HuH-7 (cell line): ENCODE measurements at regions not wholly inside any gene's neighbourhood (a gene's known extent, or its start where the extent isn't known, plus 50 kb on each side); places are given as distances from the start of the nearest gene placed in this dataset.
"Not testable (repeated sequence)": the region's sequence is repeated elsewhere in the genome, so short reads cannot be mapped to it uniquely, and the experiment has no call there.

ENCODE experiments used
- DNase-seq: peaks from one replicate; pipeline ENCODE4 v3.0.0; 2011; ENCODE audit warnings: low spot score

GRCh38 chr6:81962198-81962597, 209.7 kb upstream of the TENT5A start:
- no peak for DNase-seq

DNA sequence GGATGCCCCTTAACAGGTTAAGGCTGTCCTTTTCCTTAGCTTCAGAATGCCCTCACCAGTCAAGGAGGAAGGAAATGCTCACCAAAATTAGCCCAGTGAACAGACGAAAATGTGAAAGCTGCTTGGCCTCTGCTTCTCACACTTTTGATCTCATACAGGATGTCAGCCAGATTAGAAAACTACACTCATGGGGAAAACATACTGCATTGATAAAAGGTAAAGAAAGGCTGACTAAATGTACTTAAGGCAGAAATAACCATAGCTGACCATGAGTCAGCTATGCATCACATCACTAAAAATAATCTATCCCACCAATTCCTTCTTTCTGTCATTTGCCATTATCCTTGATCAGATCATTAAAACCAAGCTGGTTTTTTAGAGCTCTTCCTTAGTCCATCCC, 198.4 kb upstream of the TENT5A start:
- DNase-seq: no peak

GRCh38 chr6:81948861-81949260, 196.4 kb upstream of the TENT5A start:
- no peak for DNase-seq

DNA sequence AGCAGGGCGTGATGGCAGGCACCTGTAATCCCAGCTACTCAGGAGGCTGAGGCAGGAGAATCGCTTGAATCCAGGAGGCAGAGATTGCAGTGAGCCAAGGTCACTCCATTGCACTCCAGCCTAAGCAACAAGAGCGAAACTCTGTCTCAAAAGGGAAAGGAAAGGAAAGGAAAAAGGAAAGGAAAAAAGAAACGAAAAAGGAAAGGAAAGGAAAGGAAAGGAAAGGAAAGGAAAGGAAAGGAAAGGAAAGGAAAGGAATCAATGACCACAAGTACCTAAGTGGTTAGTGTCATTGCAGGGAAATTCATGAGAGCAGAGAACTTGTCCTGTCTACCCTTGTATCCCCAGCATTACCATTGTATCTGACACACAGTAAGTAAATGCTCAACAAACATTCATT, 195.7 kb upstream of the TENT5A start:
- not testable (repeated sequence) for DNase-seq

- no peak for DNase-seq
Observed at GRCh38 chr6:81944661-81945060, 192.2 kb upstream of the TENT5A start.

DNA sequence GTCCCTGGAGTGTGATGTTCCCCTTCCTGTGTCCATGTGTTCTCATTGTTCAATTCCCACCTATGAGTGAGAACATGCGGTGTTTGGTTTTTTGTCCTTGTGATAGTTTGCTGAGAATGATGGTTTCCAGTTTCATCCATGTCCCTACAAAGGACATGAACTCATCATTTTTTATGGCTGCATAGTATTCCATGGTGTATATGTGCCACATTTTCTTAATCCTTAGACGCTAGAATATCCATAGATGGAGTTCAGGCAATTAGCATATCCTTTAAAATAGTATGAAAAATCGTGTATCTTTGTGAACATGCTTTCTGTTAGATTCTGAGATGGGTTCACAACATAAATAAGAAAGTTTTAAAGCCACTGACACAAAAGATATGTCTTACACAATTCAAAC, 190.4 kb upstream of the TENT5A start:
- not testable (repeated sequence) for DNase-seq

GRCh38 chr6:81942067-81942370, 189.5 kb upstream of the TENT5A start:
- no peak for DNase-seq

GRCh38 chr6:81940451-81940985, 188.0 kb upstream of the TENT5A start:
- no peak for DNase-seq

- DNase-seq: no peak
Observed at GRCh38 chr6:81939766-81940165, 187.3 kb upstream of the TENT5A start.

GRCh38 chr6:81938991-81939732, 186.7 kb upstream of the TENT5A start:
- DNase-seq: no peak

DNA sequence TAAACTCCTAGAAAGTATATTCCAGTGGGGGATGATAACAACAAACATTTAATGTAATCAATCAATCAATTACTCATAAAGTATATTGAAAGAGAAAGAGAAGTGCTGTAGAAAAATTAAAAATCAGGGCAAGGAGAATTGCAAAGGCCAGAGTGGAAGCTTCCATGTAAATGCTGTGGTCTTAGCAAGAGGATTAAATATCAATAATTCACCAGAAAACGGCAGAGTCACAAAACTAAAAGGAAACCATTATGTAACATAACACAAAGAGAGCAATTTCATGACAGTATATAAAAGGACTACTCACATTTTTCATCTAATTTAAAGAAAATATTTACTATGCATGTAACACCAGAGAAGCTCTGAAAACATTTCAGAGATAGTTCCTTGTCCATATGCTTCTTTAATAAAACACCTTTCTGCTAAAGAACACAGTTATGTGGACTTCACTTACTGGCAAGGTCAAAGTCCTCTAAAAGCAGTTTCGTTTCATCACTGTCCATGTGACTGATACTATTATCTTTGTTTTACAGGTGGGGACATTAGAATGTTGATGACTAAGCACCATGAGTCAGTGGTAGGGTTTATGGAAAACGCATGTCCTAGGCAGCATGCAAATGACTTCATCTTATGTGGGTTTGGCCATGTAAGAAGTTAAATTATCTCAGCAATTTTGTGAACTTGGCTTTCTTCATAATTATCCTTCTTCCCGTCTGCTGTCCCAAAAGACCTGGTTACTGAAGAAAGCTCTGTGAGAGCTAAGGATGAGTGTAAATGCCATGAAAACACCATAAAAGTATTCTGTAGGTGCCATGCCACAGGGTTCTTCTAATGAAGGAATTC, 185.8 kb upstream of the TENT5A start:
- DNase-seq: peak; percentile 16

DNA sequence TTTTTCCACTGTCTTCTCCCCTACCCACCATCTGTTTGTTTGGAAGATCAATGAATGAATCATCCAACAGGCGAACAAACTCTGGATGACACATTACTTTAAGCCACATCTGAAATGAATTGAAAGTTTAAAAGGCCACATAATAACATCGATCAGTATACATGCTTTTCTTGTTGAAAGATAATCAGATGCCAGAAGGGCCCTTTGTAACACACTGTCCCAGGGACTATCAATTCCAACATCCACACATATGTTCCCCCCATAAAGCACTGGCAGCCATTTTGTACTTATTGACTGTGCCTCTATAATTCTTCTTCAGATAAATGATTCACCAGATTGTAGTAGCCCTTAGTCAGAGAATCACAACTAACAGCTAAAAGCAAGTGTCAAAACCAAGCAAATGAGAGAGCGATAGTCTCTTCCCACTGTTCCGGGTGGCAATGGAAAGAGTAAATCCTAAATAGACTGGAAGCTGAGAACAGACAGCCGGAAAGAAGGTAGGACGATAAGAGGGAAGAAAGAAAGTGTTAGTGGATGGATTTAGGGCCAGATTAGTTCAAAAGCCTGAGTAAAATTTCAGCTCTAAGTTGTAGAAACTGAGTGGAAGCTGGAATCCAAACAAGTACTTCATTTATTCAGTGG, 184.9 kb upstream of the TENT5A start:
- DNase-seq: no peak

DNA sequence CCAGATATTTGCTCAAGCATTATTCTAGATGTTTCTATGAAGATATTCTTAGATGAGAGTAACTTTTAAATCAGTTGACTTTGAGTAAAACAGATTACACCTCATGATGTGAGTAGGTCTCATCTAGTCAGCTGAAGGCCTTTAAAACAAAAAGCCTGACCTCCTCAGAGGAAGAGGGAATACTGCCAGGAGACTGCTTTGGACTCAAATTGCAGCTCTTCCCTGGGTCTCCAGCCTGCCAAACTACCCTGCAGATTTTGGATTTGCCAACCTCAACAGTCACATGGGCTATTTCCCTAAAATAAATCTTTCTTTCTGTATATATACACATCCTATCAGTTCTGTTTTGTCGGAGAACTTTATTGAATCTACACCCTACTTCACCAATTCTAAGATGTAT, 182.5 kb upstream of the TENT5A start:
- no peak for DNase-seq

DNA sequence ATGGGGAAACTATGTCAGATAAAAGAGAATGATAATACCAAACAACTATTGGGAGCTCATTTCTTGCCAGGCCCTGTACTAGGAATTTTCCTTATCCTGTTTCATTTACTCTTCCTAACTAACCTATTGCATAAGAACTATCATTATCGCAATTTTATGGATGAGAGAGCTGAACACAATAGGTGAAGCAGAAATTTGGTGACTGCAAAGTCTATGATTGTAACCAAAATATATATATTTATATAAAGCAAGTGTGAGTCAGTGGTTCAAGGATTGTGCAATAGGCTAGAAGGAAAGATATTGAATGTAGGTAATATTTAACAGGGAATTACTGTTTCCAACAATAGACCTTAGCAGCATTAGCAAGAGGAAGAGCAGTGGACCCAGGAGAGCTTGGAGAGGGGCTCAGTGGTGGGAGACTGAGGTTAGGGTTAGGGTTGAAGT, 181.1 kb upstream of the TENT5A start:
- no peak for DNase-seq

- no peak for DNase-seq
Observed at GRCh38 chr6:81933089-81933488, 180.6 kb upstream of the TENT5A start.

DNA sequence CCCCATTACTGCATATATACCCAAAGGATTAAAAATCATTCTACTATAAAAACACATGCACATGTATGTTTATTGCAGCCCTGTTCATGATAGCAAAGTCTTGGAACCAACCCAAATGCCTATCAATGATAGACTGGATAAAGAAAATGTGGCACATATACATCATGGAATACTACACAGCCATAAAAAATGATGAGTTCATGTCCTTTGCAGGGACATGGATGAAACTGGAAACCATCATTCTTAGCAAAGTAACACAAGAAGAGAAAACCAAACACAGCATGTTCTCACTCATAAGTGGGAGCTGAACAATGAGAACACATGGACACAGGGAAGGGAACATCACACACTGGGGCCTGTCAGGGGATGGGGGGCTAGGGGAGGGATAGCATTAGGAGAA, 180.0 kb upstream of the TENT5A start:
- DNase-seq: not testable (repeated sequence)

- DNase-seq: no peak
Observed at GRCh38 chr6:81929828-81930227, 177.3 kb upstream of the TENT5A start.

GRCh38 chr6:81925201-81925600, 172.7 kb upstream of the TENT5A start:
- DNase-seq: no peak

DNA sequence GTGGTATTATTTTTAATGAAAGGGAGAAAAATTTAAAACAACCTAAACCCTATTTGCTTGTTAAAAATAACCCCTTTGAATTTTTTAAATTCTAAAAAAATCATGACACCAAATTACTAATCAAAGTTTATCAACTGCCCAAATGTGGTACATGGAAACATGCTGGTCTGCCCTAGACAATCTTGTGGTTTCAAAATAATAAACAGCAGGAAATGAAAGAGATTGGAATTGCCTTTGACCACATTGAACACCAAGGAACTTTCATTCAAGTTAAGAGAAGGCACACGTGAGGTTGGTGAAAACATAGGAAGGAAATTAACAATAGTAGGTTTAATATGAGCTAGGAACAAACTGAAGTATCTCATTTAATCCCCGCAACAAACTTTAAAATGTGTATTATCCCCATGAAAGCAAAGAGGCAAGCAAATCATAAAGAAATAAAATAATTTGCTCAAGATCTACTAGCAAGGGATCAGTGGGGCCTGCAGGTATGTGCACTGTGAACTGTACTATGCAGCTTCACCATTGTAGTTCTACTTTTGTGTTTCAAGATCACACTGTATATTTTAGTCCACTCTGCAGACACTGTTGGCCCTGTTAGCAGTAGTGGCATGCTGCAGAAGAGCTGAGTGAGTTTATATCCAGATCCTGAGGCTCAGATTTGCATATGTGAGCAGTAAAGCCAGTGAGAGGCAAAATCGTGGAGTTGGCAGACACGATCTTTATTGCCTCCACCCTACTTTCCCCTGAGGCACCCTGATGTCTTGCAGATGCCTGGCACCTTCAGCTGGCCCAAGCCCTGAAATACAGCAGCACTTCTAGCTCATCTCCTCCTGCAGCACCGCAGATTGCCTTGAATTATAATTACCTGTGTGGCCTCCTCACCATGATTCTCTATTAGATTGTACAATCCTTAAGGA, 157.8 kb upstream of the TENT5A start:
- DNase-seq: no peak

- DNase-seq: no peak
Observed at GRCh38 chr6:81909162-81909561, 156.7 kb upstream of the TENT5A start.

DNA sequence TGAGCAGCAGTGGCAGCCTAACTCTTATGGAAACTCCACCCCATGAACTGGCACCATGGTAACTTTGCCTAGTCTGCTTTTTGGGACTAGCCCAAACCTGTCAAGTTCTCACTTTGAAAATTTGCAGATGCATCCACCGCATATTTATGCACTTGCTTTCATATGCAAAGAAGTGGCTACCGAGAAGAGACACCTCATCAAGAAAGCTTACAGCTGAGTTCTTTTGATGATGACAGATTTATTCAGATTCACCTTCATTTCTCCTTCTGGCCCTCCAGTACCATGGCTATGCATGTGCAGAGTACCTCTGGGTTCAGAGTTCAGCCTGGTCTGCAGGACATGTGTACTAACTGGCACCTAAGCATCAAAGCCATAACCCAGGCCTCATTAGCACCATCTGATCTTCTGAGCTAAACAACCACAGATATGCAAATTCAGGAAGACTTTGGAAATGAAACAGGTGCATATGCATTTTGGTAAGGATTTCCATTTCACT, 154.3 kb upstream of the TENT5A start:
- DNase-seq: no peak

- no peak for DNase-seq
Observed at GRCh38 chr6:81906041-81906440, 153.6 kb upstream of the TENT5A start.
